H9 (cell line): ENCODE measurements at regions not wholly inside any gene's neighbourhood (a gene's known extent, or its start where the extent isn't known, plus 50 kb on each side); places are given as distances from the start of the nearest gene placed in this dataset.

Source experiments
- DNase-seq: peaks from one replicate; pipeline ENCODE4 v3.0.0-alpha.2; 2017
- H2AFZ ChIP-seq: one replicate; pipeline ENCODE4 v1.6.1; 2013; ENCODE audit warnings: mild to moderate bottlenecking, low read length, control low read depth, moderate library complexity
- H2AK5ac ChIP-seq: 2 replicates; pipeline ENCODE4 v1.6.1; 2013; ENCODE audit warnings: low read length, control low read depth, mixed read lengths; ENCODE audit not compliant: insufficient read length
- H2BK120ac ChIP-seq: one replicate; pipeline ENCODE4 v1.6.1; 2013; ENCODE audit warnings: low read depth, mild to moderate bottlenecking, low read length, control low read depth, inconsistent platforms; ENCODE audit not compliant: poor library complexity, severe bottlenecking
- H2BK12ac ChIP-seq: 2 replicates; pipeline ENCODE4 v1.6.1; 2013; ENCODE audit warnings: low read length, control low read depth, mixed read lengths, low read depth; ENCODE audit not compliant: insufficient read length
- H2BK15ac ChIP-seq: 2 replicates; pipeline ENCODE4 v1.6.1; 2013; ENCODE audit warnings: low read depth, low read length, control low read depth
- H2BK20ac ChIP-seq: one replicate; pipeline ENCODE4 v1.6.1; 2013; ENCODE audit warnings: low read depth, mild to moderate bottlenecking, low read length, control low read depth, inconsistent platforms; ENCODE audit not compliant: poor library complexity, severe bottlenecking
- H2BK5ac ChIP-seq: 2 replicates; pipeline ENCODE4 v1.6.1; 2013; ENCODE audit warnings: low read length, control low read depth, mixed read lengths; ENCODE audit not compliant: insufficient read length
- H3K14ac ChIP-seq: 2 replicates; pipeline ENCODE4 v1.6.1; 2013; ENCODE audit warnings: low read length, control low read depth; ENCODE audit not compliant: insufficient read depth
- H3K18ac ChIP-seq: 2 replicates; pipeline ENCODE4 v1.6.1; 2013; ENCODE audit warnings: low read depth, mild to moderate bottlenecking, mixed read lengths, low read length, control low read depth; ENCODE audit not compliant: insufficient read length
- H3K23ac ChIP-seq: 2 replicates; pipeline ENCODE4 v1.6.1; 2013; ENCODE audit warnings: low read length, control low read depth, mixed read lengths, low read depth; ENCODE audit not compliant: insufficient read length
- H3K23me2 ChIP-seq: 2 replicates; pipeline ENCODE4 v1.6.1; 2013; ENCODE audit warnings: low read depth, mild to moderate bottlenecking, mixed read lengths, low read length, control low read depth; ENCODE audit not compliant: insufficient read length, poor library complexity, severe bottlenecking
- H3K27ac ChIP-seq: 2 replicates; pipeline ENCODE4 v1.5.1; 2013; ENCODE audit warnings: low read length, control low read depth, mixed read lengths, low read depth; ENCODE audit not compliant: insufficient read length
- H3K27me3 ChIP-seq: 2 replicates; pipeline ENCODE4 v1.6.1; 2013; ENCODE audit warnings: low read length, control low read depth, inconsistent platforms; ENCODE audit not compliant: insufficient read depth
- H3K4ac ChIP-seq: 2 replicates; pipeline ENCODE4 v1.6.1; 2013; ENCODE audit warnings: low read depth, mild to moderate bottlenecking, control low read depth, inconsistent platforms, low read length, moderate library complexity
- H3K4me1 ChIP-seq: 2 replicates; pipeline ENCODE4 v1.6.1; 2013; ENCODE audit warnings: low read length, control low read depth, inconsistent platforms; ENCODE audit not compliant: insufficient read depth
- H3K4me2 ChIP-seq: 2 replicates; pipeline ENCODE4 v1.6.1; 2013; ENCODE audit warnings: low read length, control low read depth, mixed read lengths; ENCODE audit not compliant: insufficient read length, insufficient read depth
- H3K56ac ChIP-seq: 2 replicates; pipeline ENCODE4 v1.6.1; 2013; ENCODE audit warnings: low read depth, mild to moderate bottlenecking, mixed read lengths, low read length, control low read depth; ENCODE audit not compliant: insufficient read length
- H3K79me1 ChIP-seq: 2 replicates; pipeline ENCODE4 v1.6.1; 2013; ENCODE audit warnings: low read depth, mild to moderate bottlenecking, moderate library complexity, low read length, control low read depth, inconsistent platforms; ENCODE audit not compliant: insufficient read depth, poor library complexity, severe bottlenecking
- H3K79me2 ChIP-seq: 2 replicates; pipeline ENCODE4 v1.6.1; 2013; ENCODE audit warnings: low read length, control low read depth, inconsistent platforms; ENCODE audit not compliant: insufficient read depth
- H3K9ac ChIP-seq: 2 replicates; pipeline ENCODE4 v1.6.1; 2013; ENCODE audit warnings: low read length, control low read depth, mixed read lengths; ENCODE audit not compliant: insufficient read length; ENCODE audit errors: extremely low read depth
- H3K9me3 ChIP-seq: one replicate; pipeline ENCODE4 v1.6.1; 2013; ENCODE audit warnings: low read depth, low read length, inconsistent platforms; ENCODE audit not compliant: control insufficient read depth
- H3T11ph ChIP-seq: one replicate; pipeline ENCODE4 v1.6.1; 2013; ENCODE audit warnings: mild to moderate bottlenecking, low read length, control low read depth, inconsistent platforms
- H4K20me1 ChIP-seq: one replicate; pipeline ENCODE4 v1.6.1; 2013; ENCODE audit not compliant: control insufficient read depth, insufficient read length, insufficient read depth
- H4K5ac ChIP-seq: 2 replicates; pipeline ENCODE4 v1.6.1; 2013; ENCODE audit warnings: low read depth, mild to moderate bottlenecking, mixed read lengths, low read length, control low read depth; ENCODE audit not compliant: insufficient read length
- H4K8ac ChIP-seq: replicated peaks from 2 replicates; pipeline ENCODE4 v1.6.1; 2013; ENCODE audit warnings: low read length, control low read depth, mixed read lengths, low read depth; ENCODE audit not compliant: insufficient read length
- H4K91ac ChIP-seq: 2 replicates; pipeline ENCODE4 v1.6.1; 2013; ENCODE audit warnings: low read depth, mild to moderate bottlenecking, moderate library complexity, mixed read lengths, low read length, control low read depth; ENCODE audit not compliant: insufficient read length
- H3K27ac Mint-ChIP-seq, 3 experiments: 2 replicates in 2 of 3; 3 replicates in 1 of 3; pipeline ENCODE4 v1.8.0; 2020 to 2021; ENCODE audit warnings: mixed read lengths in 3 of 3, mild to moderate bottlenecking in 1 of 3, moderate library complexity in 1 of 3
- H3K27me3 Mint-ChIP-seq: 2 replicates; pipeline ENCODE4 v1.8.0; 2021; ENCODE audit warnings: low read depth, mild to moderate bottlenecking, moderate library complexity, mixed read lengths
- H3K36me3 Mint-ChIP-seq, 3 experiments: 2 replicates in 2 of 3; 3 replicates in 1 of 3; pipeline ENCODE4 v1.8.0; 2020 to 2021; ENCODE audit warnings: low read depth in 3 of 3, mixed read lengths in 3 of 3; ENCODE audit not compliant: insufficient read depth in 1 of 3
- H3K4me1 Mint-ChIP-seq, 2 experiments: 2 replicates each; pipeline ENCODE4 v1.8.0; 2020; ENCODE audit warnings: mixed read lengths in 2 of 2
- H3K4me3 Mint-ChIP-seq, 2 experiments: 2 replicates in 1 of 2; 3 replicates in 1 of 2; pipeline ENCODE4 v1.8.0; 2020 to 2021; ENCODE audit warnings: mild to moderate bottlenecking in 2 of 2, mixed read lengths in 2 of 2, moderate library complexity in 1 of 2
- H3K9me3 Mint-ChIP-seq, 2 experiments: 2 replicates in 1 of 2; 3 replicates in 1 of 2; pipeline ENCODE4 v1.8.0; 2020; ENCODE audit warnings: mild to moderate bottlenecking in 2 of 2, mixed read lengths in 2 of 2, moderate library complexity in 1 of 2
- CTCF ChIP-seq: fragments of 200-600 bp; sonication (generic); conservative IDR thresholded peaks from 3 replicates; pipeline ENCODE4 v1.8.0; 2021; ENCODE audit warnings: antibody characterized with exemption, mild to moderate bottlenecking
- WGBS: extraction: QIAGEN DNeasy Blood & Tissue Kit; methylation state at CpG from one replicate; pipeline ENCODE4 v1.1.7; 2013; ENCODE audit warnings: missing lambda C conversion rate, low lambda C conversion rate, mixed read lengths; ENCODE audit not compliant: insufficient read length; ENCODE audit errors: extremely low coverage; 5-methylcytosine and 5-hydroxymethylcytosine counted together

GRCh38 chr11:35066783-35067423 is 72.1 kb upstream of the CD44 start:
- no peaks in the 10 kb centered on the region for H3K27me3 ChIP-seq
- H2BK15ac ChIP-seq, result no peak overlapping the region
- H4K91ac ChIP-seq, result no peak overlapping the region
- H2BK5ac ChIP-seq, result no peak overlapping the region
- H3K79me2 ChIP-seq, result no peaks in the 10 kb centered on the region
- Mint-ChIP-seq H3K4me1 (no peaks in the 10 kb centered on the region), H3K27ac (no peak overlapping the region; a peak in 2 of 7 replicates), H3K4me3 (no peak overlapping the region), H3K27me3 (no peaks in the 10 kb centered on the region; the same call in 1 of the 2 replicates), H3K9me3 (peaks cover 8 to 12% of the 10 kb centered on the region in 2 experiments), H3K36me3 (peaks cover 0 to 13% (median 2%) of the 10 kb centered on the region in 3 experiments; a peak in 5 of 7 replicates)
- no CpG with 5 or more reads among the region's 3 CpGs for WGBS
- DNase-seq, result no peak
- no peak overlapping the region for H3K23ac ChIP-seq
- no peak overlapping the region for H2BK12ac ChIP-seq
- no peaks in the 10 kb centered on the region for H3K9me3 ChIP-seq
- no peaks in the 10 kb centered on the region for H4K20me1 ChIP-seq
- H4K5ac ChIP-seq, result no peak overlapping the region
- no peak overlapping the region for H3K56ac ChIP-seq
- H3K14ac ChIP-seq, result no peak overlapping the region
- no peak overlapping the region for H2BK20ac ChIP-seq
- no peak overlapping the region for H2AK5ac ChIP-seq
- no peak overlapping the region for H3K4ac ChIP-seq
- TF ChIP-seq CTCF, result no peak
- no peak overlapping the region for H3T11ph ChIP-seq
- H3K9ac ChIP-seq, result no peak overlapping the region
- no peaks in the 10 kb centered on the region for H3K4me1 ChIP-seq
- H2AFZ ChIP-seq, result no peak overlapping the region
- H3K23me2 ChIP-seq, result no peaks in the 10 kb centered on the region
- H4K8ac ChIP-seq, result no peak overlapping the region
- H3K79me1 ChIP-seq, result no peaks in the 10 kb centered on the region
- no peak overlapping the region for H2BK120ac ChIP-seq
- H3K18ac ChIP-seq, result no peak overlapping the region
- H3K4me2 ChIP-seq, result no peak overlapping the region
- H3K27ac ChIP-seq, result no peak overlapping the region
